ENCODE measurements at regions not wholly inside any gene's neighbourhood (a gene's known extent, or its start where the extent isn't known, plus 50 kb on each side); places are given as distances from the start of the nearest gene placed in this dataset.

DNA sequence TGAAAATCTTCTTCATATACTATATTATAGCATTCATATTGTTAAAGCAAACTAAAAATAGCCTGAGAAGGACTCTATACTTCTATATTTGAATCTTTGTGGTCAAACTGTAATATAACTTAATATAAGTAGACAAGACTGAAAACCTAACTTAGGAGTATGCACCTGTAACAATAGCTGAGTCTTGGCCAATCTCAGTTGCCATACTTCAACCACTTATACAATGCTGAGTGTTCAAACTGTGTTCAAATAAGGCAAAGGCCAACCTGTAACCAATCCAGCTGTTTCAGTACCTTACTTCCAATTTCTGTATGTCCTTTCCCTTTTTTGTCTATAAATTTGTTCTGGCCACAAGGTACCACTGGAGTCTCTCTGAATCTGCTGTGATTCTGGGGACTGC, 1360.8 kb upstream of the CDH9 start:
- H3K56ac ChIP-seq (ENCODE audit: insufficient read length, low read depth, low read length): no peak overlapping the region
- TF ChIP-seq, protein P1, sequence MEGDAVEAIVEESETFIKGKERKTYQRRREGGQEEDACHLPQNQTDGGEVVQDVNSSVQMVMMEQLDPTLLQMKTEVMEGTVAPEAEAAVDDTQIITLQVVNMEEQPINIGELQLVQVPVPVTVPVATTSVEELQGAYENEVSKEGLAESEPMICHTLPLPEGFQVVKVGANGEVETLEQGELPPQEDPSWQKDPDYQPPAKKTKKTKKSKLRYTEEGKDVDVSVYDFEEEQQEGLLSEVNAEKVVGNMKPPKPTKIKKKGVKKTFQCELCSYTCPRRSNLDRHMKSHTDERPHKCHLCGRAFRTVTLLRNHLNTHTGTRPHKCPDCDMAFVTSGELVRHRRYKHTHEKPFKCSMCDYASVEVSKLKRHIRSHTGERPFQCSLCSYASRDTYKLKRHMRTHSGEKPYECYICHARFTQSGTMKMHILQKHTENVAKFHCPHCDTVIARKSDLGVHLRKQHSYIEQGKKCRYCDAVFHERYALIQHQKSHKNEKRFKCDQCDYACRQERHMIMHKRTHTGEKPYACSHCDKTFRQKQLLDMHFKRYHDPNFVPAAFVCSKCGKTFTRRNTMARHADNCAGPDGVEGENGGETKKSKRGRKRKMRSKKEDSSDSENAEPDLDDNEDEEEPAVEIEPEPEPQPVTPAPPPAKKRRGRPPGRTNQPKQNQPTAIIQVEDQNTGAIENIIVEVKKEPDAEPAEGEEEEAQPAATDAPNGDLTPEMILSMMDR (conservative IDR thresholded peaks at IDR 0.05): no peak
- no peak overlapping the region for H2BK20ac ChIP-seq (ENCODE audit: low read depth, low read length, poor library complexity, severe bottlenecking)
- H4K8ac ChIP-seq (replicated peaks; ENCODE audit: insufficient read length, low read depth, low read length): no peak overlapping the region
- H2BK12ac ChIP-seq (ENCODE audit: insufficient read length, low read depth, low read length): no peak overlapping the region
- H3K27ac ChIP-seq (ENCODE audit: insufficient read length, low read depth, low read length): no peak overlapping the region
- no peak overlapping the region for H2BK15ac ChIP-seq (ENCODE audit: low read depth, low read length)
- no peak overlapping the region for H2BK120ac ChIP-seq (ENCODE audit: low read depth, low read length, poor library complexity, severe bottlenecking)
- no peak overlapping the region; a peak in 1 of 7 replicates for H3K27ac Mint-ChIP-seq
- no peaks in the 10 kb centered on the region for H3K9me3 ChIP-seq (ENCODE audit: control insufficient read depth, low read depth, low read length)
- no peaks in the 10 kb centered on the region for H3K79me1 ChIP-seq (ENCODE audit: insufficient read depth, low read depth, low read length, poor library complexity, severe bottlenecking)
- H3K79me2 ChIP-seq (ENCODE audit: insufficient read depth, low read length): no peaks in the 10 kb centered on the region
- H4K5ac ChIP-seq (ENCODE audit: insufficient read length, low read depth, low read length): no peak overlapping the region
- H3K4me1 ChIP-seq (ENCODE audit: insufficient read depth, low read length): no peaks in the 10 kb centered on the region; the same call in 1 of the 2 replicates
- H3K4me3 Mint-ChIP-seq: no peak overlapping the region
- H3K27me3 ChIP-seq (ENCODE audit: insufficient read depth, low read length): no peaks in the 10 kb centered on the region
- H3K4me2 ChIP-seq (ENCODE audit: insufficient read depth, insufficient read length, low read length): no peak overlapping the region
- H3K18ac ChIP-seq (ENCODE audit: insufficient read length, low read depth, low read length): no peak overlapping the region
- H3K4ac ChIP-seq (ENCODE audit: low read depth, low read length): no peak overlapping the region
- no peak overlapping the region for H2AFZ ChIP-seq (ENCODE audit: low read length)
- H3K4me1 Mint-ChIP-seq: peaks cover 25 to 32% of the 10 kb centered on the region in 2 experiments
- no peaks in the 10 kb centered on the region for H4K20me1 ChIP-seq (ENCODE audit: control insufficient read depth, insufficient read depth, insufficient read length)
- H3K27me3 Mint-ChIP-seq (ENCODE audit: low read depth): no peaks in the 10 kb centered on the region
- no peak overlapping the region for H3K14ac ChIP-seq (ENCODE audit: insufficient read depth, low read length)
- no peaks in the 10 kb centered on the region for H3K9me3 Mint-ChIP-seq
- no peak overlapping the region for H2AK5ac ChIP-seq (ENCODE audit: insufficient read length, low read length)
- H2BK5ac ChIP-seq (ENCODE audit: insufficient read length, low read length): no peak overlapping the region
- H3K23ac ChIP-seq (ENCODE audit: insufficient read length, low read depth, low read length): no peak overlapping the region
- no peak for DNase-seq
- no peak overlapping the region for H3K9ac ChIP-seq (ENCODE audit: extremely low read depth, insufficient read length, low read length)
- no peaks in the 10 kb centered on the region for H3K23me2 ChIP-seq (ENCODE audit: insufficient read length, low read depth, low read length, poor library complexity, severe bottlenecking)
- H3T11ph ChIP-seq (ENCODE audit: low read length): no peak overlapping the region
- no peak overlapping the region for H4K91ac ChIP-seq (ENCODE audit: insufficient read length, low read depth, low read length)
- H3K36me3 Mint-ChIP-seq (ENCODE audit: insufficient read depth in 1 of 3, low read depth in 3 of 3): no peaks in the 10 kb centered on the region

Measured in H9 (cell line).